GM23338 (cell line): ENCODE measurements at regions not wholly inside any gene's neighbourhood (a gene's known extent, or its start where the extent isn't known, plus 50 kb on each side); places are given as distances from the start of the nearest gene placed in this dataset.

Experiments
- ATAC-seq: fragments of 200-7000 bp; cut with Tn5 transposase; 3 replicates; pipeline ENCODE4 v1.9.1; 2020
- DNase-seq: peaks from one replicate; pipeline ENCODE4 v3.0.0-alpha.2; 2015; ENCODE audit warnings: low spot score
- H2AFZ ChIP-seq: fragments of 200-600 bp; sonication (generic); 2 replicates; pipeline ENCODE4 v1.8.0; 2016; ENCODE audit warnings: antibody characterized with exemption, mild to moderate bottlenecking, moderate library complexity
- H3F3A ChIP-seq: fragments of 200-600 bp; sonication (generic); replicated peaks from 2 replicates; pipeline ENCODE4 v1.8.0; 2017; ENCODE audit warnings: antibody characterized with exemption, mixed run types, low read depth
- H3K27ac ChIP-seq: fragments of 200-600 bp; sonication (generic); 2 replicates; pipeline ENCODE4 v1.6.1; 2016; ENCODE audit warnings: low read depth
- H3K27me3 ChIP-seq: fragments of 200-600 bp; sonication (generic); 2 replicates; pipeline ENCODE4 v1.8.0; 2016; ENCODE audit warnings: mild to moderate bottlenecking, mixed run types, moderate library complexity; ENCODE audit not compliant: insufficient read depth
- H3K36me3 ChIP-seq: fragments of 200-600 bp; sonication (generic); 2 replicates; pipeline ENCODE4 v1.8.0; 2016; ENCODE audit warnings: mild to moderate bottlenecking; ENCODE audit not compliant: insufficient read depth
- H3K4me1 ChIP-seq: fragments of 200-600 bp; sonication (generic); 2 replicates; pipeline ENCODE4 v1.8.0; 2016; ENCODE audit warnings: mild to moderate bottlenecking, moderate library complexity; ENCODE audit not compliant: insufficient read depth
- H3K4me2 ChIP-seq: fragments of 200-600 bp; sonication (generic); 2 replicates; pipeline ENCODE4 v1.7.1; 2017; ENCODE audit warnings: mixed run types
- H3K4me3 ChIP-seq: fragments of 200-600 bp; sonication (generic); 2 replicates; pipeline ENCODE4 v1.6.1; 2016; ENCODE audit warnings: mixed run types
- H3K79me2 ChIP-seq: fragments of 200-600 bp; sonication (generic); replicated peaks from 2 replicates; pipeline ENCODE4 v1.8.0; 2017; ENCODE audit warnings: mild to moderate bottlenecking; ENCODE audit not compliant: insufficient read depth
- H3K9me2 ChIP-seq: fragments of 200-600 bp; sonication (generic); 2 replicates; pipeline ENCODE4 v1.8.0; 2017; ENCODE audit not compliant: insufficient read depth
- H4K20me1 ChIP-seq: fragments of 200-600 bp; sonication (generic); replicated peaks from 2 replicates; pipeline ENCODE4 v1.8.0; 2017; ENCODE audit warnings: mild to moderate bottlenecking; ENCODE audit not compliant: insufficient read depth
- H3K27ac Mint-ChIP-seq: 2 replicates; pipeline ENCODE4 v1.8.0; 2020; ENCODE audit warnings: inconsistent platforms, mild to moderate bottlenecking, moderate library complexity, mixed read lengths
- H3K27me3 Mint-ChIP-seq: 3 replicates; pipeline ENCODE4 v1.8.0; 2022; ENCODE audit warnings: low read depth, mild to moderate bottlenecking, moderate library complexity, mixed read lengths, inconsistent platforms; ENCODE audit not compliant: insufficient read depth, poor library complexity
- H3K36me3 Mint-ChIP-seq: 3 replicates; pipeline ENCODE4 v1.8.0; 2021; ENCODE audit warnings: low read depth, mild to moderate bottlenecking, inconsistent platforms, moderate library complexity, mixed read lengths
- H3K4me1 Mint-ChIP-seq: 3 replicates; pipeline ENCODE4 v1.8.0; 2020; ENCODE audit warnings: mild to moderate bottlenecking, inconsistent platforms, mixed read lengths
- H3K4me3 Mint-ChIP-seq: 3 replicates; pipeline ENCODE4 v1.8.0; 2021; ENCODE audit warnings: moderate library complexity, mild to moderate bottlenecking, inconsistent platforms, mixed read lengths
- H3K9me3 Mint-ChIP-seq: 3 replicates; pipeline ENCODE4 v1.8.0; 2020; ENCODE audit warnings: moderate library complexity, mild to moderate bottlenecking, inconsistent platforms, mixed read lengths
- CREB1 ChIP-seq: fragments of 250-450 bp; sonication (Bioruptor Pico); IDR thresholded peaks from 2 replicates; pipeline ENCODE4 v1.5.0; 2020; ENCODE audit warnings: low read depth, mild to moderate bottlenecking, moderate library complexity
- EZH2 ChIP-seq: fragments of 200-600 bp; sonication (generic); IDR thresholded peaks from one replicate; pipeline ENCODE4 v1.8.0; 2017; ENCODE audit warnings: antibody characterized with exemption, mild to moderate bottlenecking, low read depth; ENCODE audit not compliant: unreplicated experiment
- EZH2phosphoT487 ChIP-seq: fragments of 200-600 bp; sonication (generic); IDR thresholded peaks from one replicate; pipeline ENCODE4 v1.8.1; 2018; ENCODE audit warnings: antibody characterized with exemption; ENCODE audit not compliant: unreplicated experiment
- JUNB ChIP-seq: IDR thresholded peaks from one replicate; pipeline ENCODE4 v1.6.1; 2016; ENCODE audit warnings: antibody characterized with exemption; ENCODE audit not compliant: unreplicated experiment
- REST ChIP-seq: IDR thresholded peaks from one replicate; pipeline ENCODE4 v1.6.1; 2018; ENCODE audit warnings: antibody characterized with exemption; ENCODE audit not compliant: unreplicated experiment
- ZNF331 ChIP-seq: fragments of 250-450 bp; sonication (Bioruptor Pico); IDR thresholded peaks from 2 replicates; pipeline ENCODE4 v1.5.0; 2020; ENCODE audit warnings: low read depth, mild to moderate bottlenecking, moderate library complexity
- TF ChIP-seq, protein P1 (sequence below): IDR thresholded peaks from 2 replicates; pipeline ENCODE4 v1.6.1; 2016; ENCODE audit warnings: antibody characterized with exemption
- TF ChIP-seq, protein P2 (sequence below), 2 experiments: fragments of 200-600 bp in 1 of 2; sonication (generic) in 1 of 2; conservative IDR thresholded peaks; 2 replicates each; pipeline versions ENCODE4 v1.5.1 to v1.6.1; 2016 to 2017; ENCODE audit warnings: antibody characterized with exemption in 2 of 2, low read depth in 2 of 2, mild to moderate bottlenecking in 2 of 2, moderate library complexity in 1 of 2

- TF ChIP-seq EZH2phosphoT487 (no peak), JUNB (no peak)
Measured at GRCh38 chr3:55201779-55202178, 273.9 kb upstream of the LRTM1 start (continued).

DNA sequence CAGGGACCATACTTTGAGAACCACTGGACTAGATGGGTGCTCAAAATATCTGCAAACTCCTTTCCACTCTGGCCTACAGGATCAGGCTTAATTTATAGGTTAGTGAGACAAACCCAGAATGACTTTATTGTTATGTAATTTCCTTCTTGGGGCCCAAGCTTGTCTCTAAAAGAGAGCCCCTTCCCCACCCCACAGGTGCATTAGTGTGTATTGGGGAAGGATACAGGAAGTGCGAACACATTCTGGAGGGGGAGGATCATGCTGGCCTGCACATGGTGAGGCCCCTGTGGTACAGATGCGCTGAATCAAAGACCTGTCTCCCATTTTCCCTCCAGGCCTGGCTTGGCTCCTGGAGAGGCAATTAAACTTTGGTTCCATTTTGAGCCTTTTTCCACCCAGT, 273.0 kb upstream of the LRTM1 start:
- Mint-ChIP-seq H3K9me3 (no peaks in the 10 kb centered on the region), H3K27me3 (peaks cover 2% of the 10 kb centered on the region), H3K4me1 (peaks cover 17% of the 10 kb centered on the region), H3K4me3 (no peak overlapping the region), H3K36me3 (no peaks in the 10 kb centered on the region), H3K27ac (no peak overlapping the region)
- H3K79me2 ChIP-seq: no peaks in the 10 kb centered on the region
- no peak overlapping the region for H3K4me3 ChIP-seq
- H3K4me2 ChIP-seq: no peak overlapping the region
- H4K20me1 ChIP-seq: no peaks in the 10 kb centered on the region
- no peaks in the 10 kb centered on the region for H3K36me3 ChIP-seq
- ATAC-seq: no peak
- TF ChIP-seq CREB1 (CRISPR knock-in tag) (no peak), ZNF331 (no peak), EZH2phosphoT487 (no peak), EZH2 (no peak)
- TF ChIP-seq, protein P1, sequence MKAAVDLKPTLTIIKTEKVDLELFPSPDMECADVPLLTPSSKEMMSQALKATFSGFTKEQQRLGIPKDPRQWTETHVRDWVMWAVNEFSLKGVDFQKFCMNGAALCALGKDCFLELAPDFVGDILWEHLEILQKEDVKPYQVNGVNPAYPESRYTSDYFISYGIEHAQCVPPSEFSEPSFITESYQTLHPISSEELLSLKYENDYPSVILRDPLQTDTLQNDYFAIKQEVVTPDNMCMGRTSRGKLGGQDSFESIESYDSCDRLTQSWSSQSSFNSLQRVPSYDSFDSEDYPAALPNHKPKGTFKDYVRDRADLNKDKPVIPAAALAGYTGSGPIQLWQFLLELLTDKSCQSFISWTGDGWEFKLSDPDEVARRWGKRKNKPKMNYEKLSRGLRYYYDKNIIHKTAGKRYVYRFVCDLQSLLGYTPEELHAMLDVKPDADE: no peak
- TF ChIP-seq, protein P2, sequence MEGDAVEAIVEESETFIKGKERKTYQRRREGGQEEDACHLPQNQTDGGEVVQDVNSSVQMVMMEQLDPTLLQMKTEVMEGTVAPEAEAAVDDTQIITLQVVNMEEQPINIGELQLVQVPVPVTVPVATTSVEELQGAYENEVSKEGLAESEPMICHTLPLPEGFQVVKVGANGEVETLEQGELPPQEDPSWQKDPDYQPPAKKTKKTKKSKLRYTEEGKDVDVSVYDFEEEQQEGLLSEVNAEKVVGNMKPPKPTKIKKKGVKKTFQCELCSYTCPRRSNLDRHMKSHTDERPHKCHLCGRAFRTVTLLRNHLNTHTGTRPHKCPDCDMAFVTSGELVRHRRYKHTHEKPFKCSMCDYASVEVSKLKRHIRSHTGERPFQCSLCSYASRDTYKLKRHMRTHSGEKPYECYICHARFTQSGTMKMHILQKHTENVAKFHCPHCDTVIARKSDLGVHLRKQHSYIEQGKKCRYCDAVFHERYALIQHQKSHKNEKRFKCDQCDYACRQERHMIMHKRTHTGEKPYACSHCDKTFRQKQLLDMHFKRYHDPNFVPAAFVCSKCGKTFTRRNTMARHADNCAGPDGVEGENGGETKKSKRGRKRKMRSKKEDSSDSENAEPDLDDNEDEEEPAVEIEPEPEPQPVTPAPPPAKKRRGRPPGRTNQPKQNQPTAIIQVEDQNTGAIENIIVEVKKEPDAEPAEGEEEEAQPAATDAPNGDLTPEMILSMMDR (conservative IDR thresholded peaks at IDR 0.05; ENCODE audit: low read depth in 2 of 2): no peak
- no peak overlapping the region for H2AFZ ChIP-seq
- DNase-seq: peak; percentile 22
- H3K9me2 ChIP-seq: peaks cover 9% of the 10 kb centered on the region; the same call in 1 of the 2 replicates
- no peaks in the 10 kb centered on the region for H3F3A ChIP-seq
- no peak overlapping the region for H3K27ac ChIP-seq
- peaks cover 10% of the 10 kb centered on the region; the same call in 1 of the 2 replicates for H3K4me1 ChIP-seq
- H3K27me3 ChIP-seq: no peaks in the 10 kb centered on the region

GRCh38 chr3:55198554-55198953, 270.7 kb upstream of the LRTM1 start:
- Histone ChIP-seq H3K79me2 (no peaks in the 10 kb centered on the region), H2AFZ (no peak overlapping the region), H3K4me2 (no peak overlapping the region), H3K27ac (no peak overlapping the region), H3K9me2 (peaks cover 12% of the 10 kb centered on the region; the same call in 1 of the 2 replicates), H3F3A (no peaks in the 10 kb centered on the region), H3K4me1 (peaks cover 10% of the 10 kb centered on the region; the same call in 1 of the 2 replicates), H4K20me1 (no peaks in the 10 kb centered on the region), H3K27me3 (no peaks in the 10 kb centered on the region), H3K36me3 (no peaks in the 10 kb centered on the region), H3K4me3 (no peak overlapping the region)
- Mint-ChIP-seq H3K27ac (no peak overlapping the region), H3K36me3 (no peaks in the 10 kb centered on the region), H3K27me3 (peaks cover 2% of the 10 kb centered on the region), H3K4me3 (no peak overlapping the region), H3K9me3 (no peaks in the 10 kb centered on the region), H3K4me1 (peaks cover 14% of the 10 kb centered on the region)
- ATAC-seq: no peak
- no peak for TF ChIP-seq REST
- DNase-seq: no peak
